Lower lobe of right lung (tissue), 2 donors: ENCODE measurements at regions not wholly inside any gene's neighbourhood (a gene's known extent, or its start where the extent isn't known, plus 50 kb on each side); places are given as distances from the start of the nearest gene placed in this dataset.
"Not testable (repeated sequence)": the region's sequence is repeated elsewhere in the genome, so short reads cannot be mapped to it uniquely, and the experiment has no call there.

Experiments used
- ATAC-seq, 2 donors: fragments of 200-7000 bp; cut with Tn5 transposase; one replicate each; pipeline ENCODE4 v1.9.1; 2020 to 2022; ENCODE audit warnings: mild to moderate bottlenecking in 2 of 2, moderate library complexity in 2 of 2
- DNase-seq: peaks from one replicate; pipeline ENCODE4 v3.0.0-alpha.2; 2020
- H3K27ac ChIP-seq: fragments of 200-600 bp; one replicate; pipeline ENCODE4 v1.8.0; 2022
- H3K27me3 ChIP-seq: fragments of 200-600 bp; one replicate; pipeline ENCODE4 v1.8.0; 2022; ENCODE audit warnings: low read depth
- H3K36me3 ChIP-seq: fragments of 200-600 bp; one replicate; pipeline ENCODE4 v1.8.0; 2022; ENCODE audit warnings: mild to moderate bottlenecking
- H3K4me1 ChIP-seq: fragments of 200-600 bp; one replicate; pipeline ENCODE4 v1.8.0; 2022
- H3K4me3 ChIP-seq: fragments of 200-600 bp; one replicate; pipeline ENCODE4 v1.8.0; 2022; ENCODE audit warnings: mild to moderate bottlenecking
- H3K9me3 ChIP-seq: fragments of 200-600 bp; one replicate; pipeline ENCODE4 v1.8.0; 2022
- intact Hi-C: fragments of 100-400 bp; cut with DNase I; formaldehyde crosslinking; loops from one replicate; pipeline ENCODE4 v1.11.0; 2022
- TF ChIP-seq, protein P1 (sequence below): fragments of 200-600 bp; IDR thresholded peaks from one replicate; pipeline ENCODE4 v1.8.0; 2022; ENCODE audit warnings: antibody characterized with exemption, mild to moderate bottlenecking
- donor health status: DM: no; HTN: yes; CAD: no; lungs with severe emphysema.

DNA sequence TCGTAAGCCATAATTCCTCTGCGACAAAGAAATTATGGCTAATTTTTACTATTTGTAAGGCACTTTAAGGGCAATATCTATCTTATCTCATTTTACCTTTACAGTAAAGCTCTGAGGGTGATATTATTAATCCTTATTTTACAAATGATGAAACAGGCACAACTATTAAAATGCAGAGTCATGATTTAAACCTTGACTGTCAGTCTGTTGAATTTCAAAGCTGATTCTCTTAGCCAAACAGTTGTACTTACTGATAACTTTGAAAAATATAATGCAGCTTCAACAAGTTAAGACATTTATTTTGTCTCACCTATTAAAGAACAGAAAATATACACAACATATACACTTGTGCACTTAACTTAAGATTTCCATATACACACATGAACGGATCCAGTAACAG, 88.2 kb downstream of the SMPDL3A start:
- Histone ChIP-seq H3K4me3 (no peak overlapping the region), H3K27ac (no peak overlapping the region), H3K36me3 (no peaks in the 10 kb centered on the region), H3K9me3 (no peaks in the 10 kb centered on the region), H3K27me3 (no peaks in the 10 kb centered on the region), H3K4me1 (no peaks in the 10 kb centered on the region)
- intact Hi-C loops = no loop called here
- TF ChIP-seq, protein P1, sequence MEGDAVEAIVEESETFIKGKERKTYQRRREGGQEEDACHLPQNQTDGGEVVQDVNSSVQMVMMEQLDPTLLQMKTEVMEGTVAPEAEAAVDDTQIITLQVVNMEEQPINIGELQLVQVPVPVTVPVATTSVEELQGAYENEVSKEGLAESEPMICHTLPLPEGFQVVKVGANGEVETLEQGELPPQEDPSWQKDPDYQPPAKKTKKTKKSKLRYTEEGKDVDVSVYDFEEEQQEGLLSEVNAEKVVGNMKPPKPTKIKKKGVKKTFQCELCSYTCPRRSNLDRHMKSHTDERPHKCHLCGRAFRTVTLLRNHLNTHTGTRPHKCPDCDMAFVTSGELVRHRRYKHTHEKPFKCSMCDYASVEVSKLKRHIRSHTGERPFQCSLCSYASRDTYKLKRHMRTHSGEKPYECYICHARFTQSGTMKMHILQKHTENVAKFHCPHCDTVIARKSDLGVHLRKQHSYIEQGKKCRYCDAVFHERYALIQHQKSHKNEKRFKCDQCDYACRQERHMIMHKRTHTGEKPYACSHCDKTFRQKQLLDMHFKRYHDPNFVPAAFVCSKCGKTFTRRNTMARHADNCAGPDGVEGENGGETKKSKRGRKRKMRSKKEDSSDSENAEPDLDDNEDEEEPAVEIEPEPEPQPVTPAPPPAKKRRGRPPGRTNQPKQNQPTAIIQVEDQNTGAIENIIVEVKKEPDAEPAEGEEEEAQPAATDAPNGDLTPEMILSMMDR = no peak
- no peak for DNase-seq
- no peak for ATAC-seq

DNA sequence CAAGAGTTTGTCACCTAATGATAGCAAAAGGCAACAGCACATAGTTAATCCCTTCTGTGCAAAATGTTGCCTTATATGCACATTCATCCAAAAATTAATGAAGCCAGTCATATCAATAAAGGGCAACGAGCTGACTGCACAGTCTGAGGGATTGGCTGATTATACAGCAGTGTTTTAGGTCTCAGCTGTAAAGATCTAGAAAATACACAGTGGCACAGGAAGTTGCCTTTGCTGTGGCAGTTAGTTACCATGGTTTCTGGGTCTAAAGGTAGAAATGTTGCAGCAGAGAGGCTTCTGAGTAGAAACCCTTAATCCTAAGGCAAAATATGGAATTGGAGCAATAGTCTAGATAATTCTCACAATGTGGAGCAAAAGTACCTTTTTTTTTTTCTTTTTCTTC, 89.7 kb downstream of the SMPDL3A start:
- H3K4me3 ChIP-seq = no peak overlapping the region
- DNase-seq = no peak
- no peak for ATAC-seq
- no peak overlapping the region for H3K27ac ChIP-seq
- H3K36me3 ChIP-seq = no peaks in the 10 kb centered on the region
- no peaks in the 10 kb centered on the region for H3K9me3 ChIP-seq
- H3K4me1 ChIP-seq = no peaks in the 10 kb centered on the region
- intact Hi-C loops = no loop called here
- TF ChIP-seq, protein P1 = no peak
- H3K27me3 ChIP-seq = no peaks in the 10 kb centered on the region

DNA sequence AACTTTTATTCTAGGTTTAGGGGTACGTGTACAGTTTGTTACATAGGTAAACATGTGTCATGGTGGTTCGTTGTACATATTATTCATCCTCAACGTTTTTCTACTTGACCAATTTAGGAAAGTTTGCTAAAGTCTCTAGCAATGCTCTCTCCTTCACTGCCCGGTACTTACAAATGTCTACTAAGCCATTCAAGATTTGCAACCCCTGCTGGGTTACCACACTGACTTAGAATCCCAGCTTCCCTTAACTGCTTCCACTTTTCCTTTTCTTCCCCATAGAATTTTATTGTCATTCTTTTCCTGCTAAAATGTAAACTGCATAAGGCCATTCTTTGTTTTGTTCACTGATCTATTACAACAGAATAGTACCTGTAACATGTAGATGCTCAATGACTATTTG, 97.4 kb downstream of the SMPDL3A start:
- TF ChIP-seq, protein P1 = no peak
- ATAC-seq = no peak

DNA sequence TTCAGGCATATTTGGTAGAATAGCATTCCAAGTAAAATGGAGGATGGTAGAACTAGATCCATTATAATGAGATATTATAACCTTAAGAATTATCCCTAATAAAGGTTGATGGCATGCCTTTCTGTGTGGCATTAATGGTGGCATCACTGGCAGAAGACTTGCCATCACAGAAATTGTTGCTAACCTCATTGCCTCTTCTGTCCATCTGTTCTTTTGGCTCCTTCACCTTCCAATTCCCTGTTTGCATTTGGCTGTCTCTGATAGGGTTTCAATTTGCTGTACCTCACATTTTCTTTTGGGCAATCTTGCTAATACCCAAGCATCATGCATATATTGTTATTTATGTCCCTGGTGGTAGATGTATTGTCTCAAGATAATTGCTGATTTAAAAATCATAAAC, 98.9 kb downstream of the SMPDL3A start:
- TF ChIP-seq, protein P1 = no peak
- no peak overlapping the region for H3K27ac ChIP-seq
- no peak overlapping the region for H3K4me3 ChIP-seq
- no peak for ATAC-seq
- H3K36me3 ChIP-seq = no peaks in the 10 kb centered on the region
- intact Hi-C loops = no loop called here
- no peak for DNase-seq
- H3K9me3 ChIP-seq = no peaks in the 10 kb centered on the region
- H3K27me3 ChIP-seq = no peaks in the 10 kb centered on the region
- H3K4me1 ChIP-seq = no peaks in the 10 kb centered on the region

More for the DNA sequence above, 97.4 kb downstream of the SMPDL3A start:
- no peaks in the 10 kb centered on the region for H3K4me1 ChIP-seq
- H3K27ac ChIP-seq = no peak overlapping the region
- no peaks in the 10 kb centered on the region for H3K27me3 ChIP-seq
- no peak overlapping the region for H3K4me3 ChIP-seq
- H3K9me3 ChIP-seq = no peaks in the 10 kb centered on the region
- DNase-seq = no peak
- intact Hi-C loops = no loop called here
- no peaks in the 10 kb centered on the region for H3K36me3 ChIP-seq

DNA sequence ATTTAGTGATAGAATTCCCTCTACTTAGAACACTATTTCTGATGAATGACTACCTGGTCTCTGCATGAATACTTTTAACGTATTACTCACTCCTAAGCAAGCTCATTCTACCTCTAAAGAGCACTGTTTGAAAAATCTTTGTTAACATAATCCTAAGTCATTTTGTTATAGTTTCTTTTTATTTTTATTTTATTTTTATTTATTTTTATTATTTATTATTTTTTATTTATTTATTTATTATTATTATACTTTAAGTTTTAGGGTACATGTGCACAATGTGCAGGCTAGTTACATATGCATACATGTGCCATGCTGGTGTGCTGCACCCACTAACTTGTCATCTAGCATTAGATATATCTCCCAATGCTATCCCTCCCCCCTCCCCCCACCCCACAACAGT, 99.6 kb downstream of the SMPDL3A start:
- H3K27ac ChIP-seq, ATAC-seq, H3K36me3 ChIP-seq, H3K9me3 ChIP-seq, intact Hi-C loops, H3K4me1 ChIP-seq, H3K4me3 ChIP-seq, H3K27me3 ChIP-seq, DNase-seq: not testable (repeated sequence)

DNA sequence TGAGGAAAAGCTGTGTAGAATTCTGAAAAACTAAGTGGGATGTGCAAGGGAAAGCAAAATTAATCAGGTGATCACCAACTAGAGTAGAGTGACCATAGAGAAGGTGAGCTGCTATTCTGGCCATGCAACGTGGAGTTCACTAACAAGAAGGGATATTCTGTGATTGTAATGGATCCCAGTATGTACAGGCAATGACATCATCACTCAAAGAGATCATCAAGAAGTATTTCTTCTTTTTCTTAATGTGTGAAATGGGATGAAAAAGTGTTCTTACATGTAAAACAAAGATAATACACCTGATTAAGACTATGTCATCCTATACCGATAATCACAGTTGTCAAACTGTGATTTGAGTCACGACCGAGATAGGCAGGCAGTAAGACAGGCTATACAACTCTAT, 101.2 kb downstream of the SMPDL3A start:
- no peaks in the 10 kb centered on the region for H3K4me1 ChIP-seq
- H3K4me3 ChIP-seq = no peak overlapping the region
- H3K27me3 ChIP-seq = no peaks in the 10 kb centered on the region
- intact Hi-C loops = no loop called here
- TF ChIP-seq, protein P1 = no peak
- ATAC-seq (no peak), DNase-seq (no peak)
- no peaks in the 10 kb centered on the region for H3K36me3 ChIP-seq
- H3K27ac ChIP-seq = no peak overlapping the region
- H3K9me3 ChIP-seq = no peaks in the 10 kb centered on the region
